ENCODE measurements at regions not wholly inside any gene's neighbourhood (a gene's known extent, or its start where the extent isn't known, plus 50 kb on each side); places are given as distances from the start of the nearest gene placed in this dataset.
"Not testable (repeated sequence)": the region's sequence is repeated elsewhere in the genome, so short reads cannot be mapped to it uniquely, and the experiment has no call there.

GRCh38 chr18:35807811-35808335, 164.6 kb upstream of the RMP24 start:
- FAIRE-seq: no peak
- DNase-seq (ENCODE audit: insufficient read length, low spot score): no peak
- TF ChIP-seq, protein P1, sequence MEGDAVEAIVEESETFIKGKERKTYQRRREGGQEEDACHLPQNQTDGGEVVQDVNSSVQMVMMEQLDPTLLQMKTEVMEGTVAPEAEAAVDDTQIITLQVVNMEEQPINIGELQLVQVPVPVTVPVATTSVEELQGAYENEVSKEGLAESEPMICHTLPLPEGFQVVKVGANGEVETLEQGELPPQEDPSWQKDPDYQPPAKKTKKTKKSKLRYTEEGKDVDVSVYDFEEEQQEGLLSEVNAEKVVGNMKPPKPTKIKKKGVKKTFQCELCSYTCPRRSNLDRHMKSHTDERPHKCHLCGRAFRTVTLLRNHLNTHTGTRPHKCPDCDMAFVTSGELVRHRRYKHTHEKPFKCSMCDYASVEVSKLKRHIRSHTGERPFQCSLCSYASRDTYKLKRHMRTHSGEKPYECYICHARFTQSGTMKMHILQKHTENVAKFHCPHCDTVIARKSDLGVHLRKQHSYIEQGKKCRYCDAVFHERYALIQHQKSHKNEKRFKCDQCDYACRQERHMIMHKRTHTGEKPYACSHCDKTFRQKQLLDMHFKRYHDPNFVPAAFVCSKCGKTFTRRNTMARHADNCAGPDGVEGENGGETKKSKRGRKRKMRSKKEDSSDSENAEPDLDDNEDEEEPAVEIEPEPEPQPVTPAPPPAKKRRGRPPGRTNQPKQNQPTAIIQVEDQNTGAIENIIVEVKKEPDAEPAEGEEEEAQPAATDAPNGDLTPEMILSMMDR (IDR thresholded peaks at IDR 0.05; ENCODE audit: insufficient read depth, missing control alignments): no peak

- TF ChIP-seq, protein P1 (IDR thresholded peaks at IDR 0.05; ENCODE audit: insufficient read depth, missing control alignments): no peak
- DNase-seq (ENCODE audit: insufficient read length, low spot score): no peak
- FAIRE-seq: no peak
Observed at GRCh38 chr18:35808796-35809195, 163.7 kb upstream of the RMP24 start.

GRCh38 chr18:35810520-35810919, 162.0 kb upstream of the RMP24 start:
- no peak for FAIRE-seq
- TF ChIP-seq, protein P1 (IDR thresholded peaks at IDR 0.05; ENCODE audit: insufficient read depth, missing control alignments): no peak
- DNase-seq (ENCODE audit: insufficient read length, low spot score): no peak

GRCh38 chr18:35811896-35812295, 160.6 kb upstream of the RMP24 start:
- FAIRE-seq (no peak), DNase-seq (ENCODE audit: insufficient read length, low spot score) (no peak)
- TF ChIP-seq, protein P1 (IDR thresholded peaks at IDR 0.05; ENCODE audit: insufficient read depth, missing control alignments): no peak

DNA sequence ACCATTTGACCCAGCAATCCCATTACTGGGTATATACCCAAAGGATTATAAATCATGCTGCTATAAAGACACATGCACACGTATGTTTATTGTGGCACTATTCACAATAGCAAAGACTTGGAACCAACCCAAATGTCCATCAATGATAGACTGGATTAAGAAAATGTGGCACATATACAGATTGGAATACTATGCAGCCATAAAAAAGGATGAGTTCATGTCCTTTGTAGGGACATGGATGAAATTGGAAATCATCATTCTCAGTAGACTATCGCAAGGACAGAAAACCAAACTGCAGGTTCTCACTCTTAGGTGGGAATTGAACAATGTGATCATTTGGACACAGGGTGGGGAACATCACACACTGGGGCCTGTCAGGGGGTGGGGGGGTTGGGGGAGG, 157.5 kb upstream of the RMP24 start:
- DNase-seq (ENCODE audit: insufficient read length, low spot score); FAIRE-seq: not testable (repeated sequence)

DNA sequence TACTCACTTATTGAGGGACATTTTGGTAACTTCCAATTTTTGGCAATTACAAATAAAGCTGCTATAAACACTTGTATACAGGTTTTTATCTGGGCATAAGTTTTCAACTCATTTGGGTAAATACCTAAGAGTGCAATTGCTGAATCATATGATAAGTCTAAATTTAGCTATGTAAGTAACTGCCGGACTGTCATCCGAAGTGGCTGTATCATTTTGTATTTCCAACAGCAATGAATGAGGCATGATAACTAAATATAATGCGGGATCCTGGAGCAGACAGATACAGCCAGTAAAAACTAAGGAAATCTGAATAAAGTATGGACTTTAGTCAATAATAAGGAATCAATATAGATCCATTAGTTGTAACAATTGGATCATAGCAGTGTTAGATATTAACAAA, 156.5 kb upstream of the RMP24 start:
- FAIRE-seq: no peak
- DNase-seq (ENCODE audit: insufficient read length, low spot score): no peak
- TF ChIP-seq, protein P1 (IDR thresholded peaks at IDR 0.05; ENCODE audit: insufficient read depth, missing control alignments): no peak

GRCh38 chr18:35817604-35818352, 154.7 kb upstream of the RMP24 start:
- FAIRE-seq: no peak
- TF ChIP-seq, protein P1 (IDR thresholded peaks at IDR 0.05; ENCODE audit: insufficient read depth, missing control alignments): no peak
- no peak for DNase-seq (ENCODE audit: insufficient read length, low spot score)

Measured in D721Med (cell line).